ENCODE measurements at regions not wholly inside any gene's neighbourhood (a gene's known extent, or its start where the extent isn't known, plus 50 kb on each side); places are given as distances from the start of the nearest gene placed in this dataset.

GRCh38 chr22:26903030-26903856 is 245.9 kb downstream of the MIAT start:
- Histone ChIP-seq H3K4me3 (ENCODE audit: low read length in 3 of 3) (no peak overlapping the region), H3K36me3 (ENCODE audit: control insufficient read depth in 2 of 3, insufficient read depth in 3 of 3, low read length in 3 of 3) (no peaks in the 10 kb centered on the region), H3K9ac (ENCODE audit: low read length in 3 of 3) (no peak overlapping the region), H3K27ac (ENCODE audit: low read depth in 2 of 2, low read length in 2 of 2) (no peak overlapping the region), H3K27me3 (ENCODE audit: control insufficient read depth, insufficient read depth, low read length) (peaks cover 3% of the 10 kb centered on the region), H3K9me3 (ENCODE audit: control insufficient read depth in 2 of 3, insufficient read depth in 1 of 3, low read length in 3 of 3) (peaks cover 0 to 4% (median 0%) of the 10 kb centered on the region in 3 donors), H3K4me1 (ENCODE audit: control insufficient read depth in 2 of 3, insufficient read depth in 2 of 3, low read depth in 1 of 3, low read length in 3 of 3) (peaks cover 0 to 3% (median 0%) of the 10 kb centered on the region in 3 donors)
- TF ChIP-seq CTCF (IDR thresholded peaks at IDR 0.05; ENCODE audit: borderline replicate concordance, extremely low read depth, insufficient read depth): no peak
- intact Hi-C loops (cut with DNase I): no loop called here
- FAIRE-seq (no peak), DNase-seq (peak; percentile 47 to 66 (median 50))

GRCh38 chr22:26904483-26904882 is 247.1 kb downstream of the MIAT start:
- H3K9me3 ChIP-seq (ENCODE audit: control insufficient read depth in 2 of 3, insufficient read depth in 1 of 3, low read length in 3 of 3): no peaks in the 10 kb centered on the region
- H3K4me1 ChIP-seq (ENCODE audit: control insufficient read depth in 2 of 3, insufficient read depth in 2 of 3, low read depth in 1 of 3, low read length in 3 of 3): peaks cover 0 to 3% (median 0%) of the 10 kb centered on the region in 3 donors
- DNase-seq: no peak
- intact Hi-C loops (cut with DNase I): no loop called here
- H3K9ac ChIP-seq (ENCODE audit: low read length in 3 of 3): no peak overlapping the region
- no peak for FAIRE-seq
- no peak for TF ChIP-seq CTCF (IDR thresholded peaks at IDR 0.05; ENCODE audit: borderline replicate concordance, extremely low read depth, insufficient read depth)
- H3K4me3 ChIP-seq (ENCODE audit: low read length in 3 of 3): no peak overlapping the region
- no peak overlapping the region for H3K27ac ChIP-seq (ENCODE audit: low read depth in 2 of 2, low read length in 2 of 2)
- peaks cover 3% of the 10 kb centered on the region for H3K27me3 ChIP-seq (ENCODE audit: control insufficient read depth, insufficient read depth, low read length)
- no peaks in the 10 kb centered on the region for H3K36me3 ChIP-seq (ENCODE audit: control insufficient read depth in 2 of 3, insufficient read depth in 3 of 3, low read length in 3 of 3)

GRCh38 chr22:26905076-26905475 is 247.7 kb downstream of the MIAT start:
- FAIRE-seq: no peak
- no peak overlapping the region for H3K9ac ChIP-seq (ENCODE audit: low read length in 3 of 3)
- peaks cover 0 to 3% (median 0%) of the 10 kb centered on the region in 3 donors for H3K4me1 ChIP-seq (ENCODE audit: control insufficient read depth in 2 of 3, insufficient read depth in 2 of 3, low read depth in 1 of 3, low read length in 3 of 3)
- no peak overlapping the region for H3K27ac ChIP-seq (ENCODE audit: low read depth in 2 of 2, low read length in 2 of 2)
- intact Hi-C loops (cut with DNase I): no loop called here
- peaks cover 3% of the 10 kb centered on the region for H3K27me3 ChIP-seq (ENCODE audit: control insufficient read depth, insufficient read depth, low read length)
- H3K9me3 ChIP-seq (ENCODE audit: control insufficient read depth in 2 of 3, insufficient read depth in 1 of 3, low read length in 3 of 3): no peaks in the 10 kb centered on the region
- no peaks in the 10 kb centered on the region for H3K36me3 ChIP-seq (ENCODE audit: control insufficient read depth in 2 of 3, insufficient read depth in 3 of 3, low read length in 3 of 3)
- H3K4me3 ChIP-seq (ENCODE audit: low read length in 3 of 3): no peak overlapping the region
- TF ChIP-seq CTCF (IDR thresholded peaks at IDR 0.05; ENCODE audit: borderline replicate concordance, extremely low read depth, insufficient read depth): no peak
- no peak for DNase-seq

All from kidney (tissue), 13 donors.